PC-3 (cell line): ENCODE measurements at regions not wholly inside any gene's neighbourhood (a gene's known extent, or its start where the extent isn't known, plus 50 kb on each side); places are given as distances from the start of the nearest gene placed in this dataset.
A peak's percentile ranks its signal among the peaks of the same experiment; 100 is the strongest.
"Not testable (repeated sequence)": the region's sequence is repeated elsewhere in the genome, so short reads cannot be mapped to it uniquely, and the experiment has no call there.

Experiments
- ATAC-seq: fragments of 200-7000 bp; cut with Tn5 transposase; 2 replicates; pipeline ENCODE4 v1.9.1; 2020; ENCODE audit warnings: mild to moderate bottlenecking, moderate library complexity
- BruUV-seq: library from RNA; stranded (reverse); fragments of 400-500 nt; replicated peaks from 2 replicates; lab custom pipeline; 2021; lab: Mats Ljungman, UMichigan
- CTCF ChIA-PET: fragments of 300-600 bp; sonication (Branson Sonifier 250); formaldehyde crosslinking; loops from one replicate; lab custom pipeline; 2022; ENCODE audit warnings: antibody characterized with exemption; lab: Charles Lee
- POLR2A ChIA-PET: fragments of 300-600 bp; sonication (Branson Sonifier 250); formaldehyde crosslinking; loops from one replicate; lab custom pipeline; 2022; ENCODE audit warnings: antibody characterized with exemption; ENCODE audit not compliant: unreplicated experiment; lab: Charles Lee
- DNase-seq: peaks from one replicate; pipeline ENCODE4 v3.0.0-alpha.2; 2015
- H2AFZ ChIP-seq: fragments of 300-600 bp; sonication (generic); 2 replicates; pipeline ENCODE4 v1.6.0; 2016; ENCODE audit warnings: antibody characterized with exemption, low read length
- H3F3A ChIP-seq: fragments of 300-600 bp; sonication (generic); one replicate; pipeline ENCODE4 v1.6.0; 2017; ENCODE audit warnings: antibody characterized with exemption, low read length, control low read depth, mild to moderate bottlenecking; ENCODE audit not compliant: unreplicated experiment
- H3K27ac ChIP-seq: fragments of 300-600 bp; sonication (generic); 2 replicates; pipeline ENCODE4 v1.5.1; 2016; ENCODE audit warnings: mild to moderate bottlenecking, low read length
- H3K27me3 ChIP-seq: fragments of 300-600 bp; sonication (generic); 2 replicates; pipeline ENCODE4 v1.6.1; 2016; ENCODE audit warnings: low read length, mixed read lengths
- H3K36me3 ChIP-seq: fragments of 300-600 bp; sonication (generic); 2 replicates; pipeline ENCODE4 v1.6.1; 2016; ENCODE audit warnings: low read depth, mixed run types, low read length, mixed read lengths
- H3K4me1 ChIP-seq: fragments of 300-600 bp; sonication (generic); 2 replicates; pipeline ENCODE4 v1.5.1; 2016; ENCODE audit warnings: low read length; ENCODE audit not compliant: insufficient read depth
- H3K4me2 ChIP-seq: fragments of 300-600 bp; sonication (generic); 2 replicates; pipeline ENCODE4 v1.6.0; 2016; ENCODE audit warnings: low read length
- H3K4me3 ChIP-seq: fragments of 300-600 bp; sonication (generic); 2 replicates; pipeline ENCODE4 v1.5.1; 2016; ENCODE audit warnings: mild to moderate bottlenecking, low read length, mixed read lengths
- H3K79me2 ChIP-seq: fragments of 300-600 bp; sonication (generic); 2 replicates; pipeline ENCODE4 v1.6.1; 2017; ENCODE audit warnings: low read length, mixed read lengths
- H3K9ac ChIP-seq: fragments of 300-600 bp; sonication (generic); 2 replicates; pipeline ENCODE4 v1.6.0; 2016; ENCODE audit warnings: mild to moderate bottlenecking, low read length
- H3K9me2 ChIP-seq: fragments of 300-600 bp; sonication (generic); replicated peaks from 2 replicates; pipeline ENCODE4 v1.6.1; 2016; ENCODE audit warnings: mixed run types, low read length, mixed read lengths
- H3K9me3 ChIP-seq: fragments of 300-600 bp; sonication (generic); 2 replicates; pipeline ENCODE4 v1.6.1; 2016; ENCODE audit warnings: low read length, mixed read lengths
- H4K20me1 ChIP-seq: fragments of 300-600 bp; sonication (generic); 2 replicates; pipeline ENCODE4 v1.6.1; 2016; ENCODE audit warnings: low read length, mixed read lengths
- CTCF ChIP-seq: fragments of 300-600 bp; sonication (generic); conservative IDR thresholded peaks from 2 replicates; pipeline ENCODE4 v1.5.1; 2017; ENCODE audit warnings: antibody characterized with exemption, low read depth, mild to moderate bottlenecking, low read length
- EZH2 ChIP-seq: fragments of 300-600 bp; sonication (generic); IDR thresholded peaks from one replicate; pipeline ENCODE4 v1.6.1; 2017; ENCODE audit warnings: antibody characterized with exemption, mild to moderate bottlenecking, low read length; ENCODE audit not compliant: unreplicated experiment
- EZH2phosphoT487 ChIP-seq: fragments of 300-600 bp; sonication (generic); IDR thresholded peaks from 2 replicates; pipeline ENCODE4 v1.6.1; 2018; ENCODE audit warnings: mild to moderate bottlenecking, antibody characterized with exemption, low read length, borderline replicate concordance
- intact Hi-C: fragments of 100-400 bp; cut with micrococcal nuclease; formaldehyde crosslinking; loops from 2 replicates; pipeline ENCODE4 v1.9.0; 2023

- DNase-seq: peak; percentile 3
- ATAC-seq: no peak
- no peak overlapping the region for H2AFZ ChIP-seq
- no peak overlapping the region for H3K4me2 ChIP-seq
- ChIA-PET CTCF (no interaction called here), POLR2A (no interaction called here)
- H3F3A ChIP-seq: no peaks in the 10 kb centered on the region
- H3K9ac ChIP-seq: no peak overlapping the region
- TF ChIP-seq EZH2 (no peak), EZH2phosphoT487 (no peak), CTCF (no peak)
- H3K36me3 ChIP-seq: no peaks in the 10 kb centered on the region
- no peak overlapping the region for H3K4me3 ChIP-seq
- no peaks in the 10 kb centered on the region for H4K20me1 ChIP-seq
- intact Hi-C loops: no loop called here
- H3K9me3 ChIP-seq: no peaks in the 10 kb centered on the region
- H3K9me2 ChIP-seq: no peaks in the 10 kb centered on the region
- no peak overlapping the region for H3K27ac ChIP-seq
- no peaks in the 10 kb centered on the region for H3K79me2 ChIP-seq
- no peaks in the 10 kb centered on the region for H3K27me3 ChIP-seq
- no peaks in the 10 kb centered on the region for H3K4me1 ChIP-seq
- BruUV-seq: no TSS peak
Measured at GRCh38 chr9:96100385-96101300, 201.3 kb downstream of the HSD17B3 start.

GRCh38 chr9:96090630-96091029 lies 211.3 kb downstream of the HSD17B3 start:
- H4K20me1 ChIP-seq, intact Hi-C loops, DNase-seq, H3K79me2 ChIP-seq, H3K36me3 ChIP-seq, H3K4me3 ChIP-seq, H3K4me1 ChIP-seq, H3K4me2 ChIP-seq, H2AFZ ChIP-seq, BruUV-seq, POLR2A ChIA-PET, H3K9me2 ChIP-seq, H3F3A ChIP-seq, H3K9ac ChIP-seq, H3K27ac ChIP-seq, CTCF ChIA-PET, ATAC-seq, H3K9me3 ChIP-seq: not testable (repeated sequence)
- H3K27me3 ChIP-seq: 0 out of 2 replicates have a peak, but pooled peaks cover 15% of the 10 kb centered on the region

GRCh38 chr9:96089452-96090085 lies 212.4 kb downstream of the HSD17B3 start:
- no peak for DNase-seq
- POLR2A ChIA-PET: no interaction called here
- H3K27ac ChIP-seq: no peak overlapping the region
- H3K36me3 ChIP-seq: no peaks in the 10 kb centered on the region
- no peak overlapping the region for H3K9ac ChIP-seq
- no peak overlapping the region for H3K4me3 ChIP-seq
- H3K27me3 ChIP-seq: 0 out of 2 replicates have a peak, but pooled peaks cover 15% of the 10 kb centered on the region
- no peak overlapping the region for H2AFZ ChIP-seq
- H3K9me2 ChIP-seq: no peaks in the 10 kb centered on the region
- no peak for ATAC-seq
- BruUV-seq: no TSS peak
- no peaks in the 10 kb centered on the region for H3K79me2 ChIP-seq
- H3K4me1 ChIP-seq: 0 out of 2 replicates have a peak, but pooled peaks cover 5% of the 10 kb centered on the region
- H3F3A ChIP-seq: no peaks in the 10 kb centered on the region
- intact Hi-C loops: no loop called here
- CTCF ChIA-PET: no interaction called here
- H4K20me1 ChIP-seq: no peaks in the 10 kb centered on the region
- no peak for TF ChIP-seq EZH2
- no peak for TF ChIP-seq CTCF
- H3K4me2 ChIP-seq: no peak overlapping the region
- H3K9me3 ChIP-seq: no peaks in the 10 kb centered on the region
